Common myeloid progenitor, CD34-positive (primary cell): ENCODE measurements at regions not wholly inside any gene's neighbourhood (a gene's known extent, or its start where the extent isn't known, plus 50 kb on each side); places are given as distances from the start of the nearest gene placed in this dataset.

Experiments used
- CTCF ChIA-PET: fragments of 350-600 bp; sonication (Branson Sonifier 250); formaldehyde crosslinking; loops from one replicate; lab custom pipeline; 2021; ENCODE audit warnings: antibody characterized with exemption; lab: Charles Lee
- POLR2A ChIA-PET: fragments of 350-600 bp; sonication (Branson Sonifier 250); formaldehyde crosslinking; loops from one replicate; lab custom pipeline; 2021; ENCODE audit warnings: antibody characterized with exemption; lab: Charles Lee
- DNase-seq, 3 donors: peaks; one replicate each; pipeline versions ENCODE4 v3.0.0 to v3.0.0-alpha.2; 2013
- H3K27ac ChIP-seq, 2 experiments: 1 replicate in 1 of 2; 2 replicates in 1 of 2; pipeline ENCODE4 v1.7.0; 2013; ENCODE audit warnings: inconsistent platforms in 2 of 2, low read length in 2 of 2, mild to moderate bottlenecking in 2 of 2, low read depth in 1 of 2, moderate library complexity in 1 of 2; ENCODE audit not compliant: severe bottlenecking in 2 of 2, insufficient read depth in 1 of 2, poor library complexity in 1 of 2
- H3K27me3 ChIP-seq, 5 experiments: replicated peaks in 2 of 5; 1 replicate in 3 of 5; 2 replicates in 2 of 5; pipeline versions ENCODE4 v1.6.1 to v1.7.0; 2013; ENCODE audit warnings: low read length in 4 of 5, mild to moderate bottlenecking in 2 of 5, moderate library complexity in 2 of 5, inconsistent platforms in 1 of 5; ENCODE audit not compliant: insufficient read depth in 5 of 5, control insufficient read depth in 4 of 5
- H3K36me3 ChIP-seq, 4 experiments: 1 replicate in 2 of 4; 2 replicates in 2 of 4; pipeline versions ENCODE4 v1.6.1 to v1.7.0; 2013; ENCODE audit warnings: low read length in 3 of 4, control low read depth in 1 of 4, mild to moderate bottlenecking in 1 of 4; ENCODE audit not compliant: control insufficient read depth in 4 of 4, insufficient read depth in 4 of 4
- H3K4me1 ChIP-seq, 4 experiments: 1 replicate in 3 of 4; 2 replicates in 1 of 4; pipeline versions ENCODE4 v1.6.1 to v1.7.1; 2013; ENCODE audit warnings: low read length in 3 of 4, mild to moderate bottlenecking in 3 of 4, control low read depth in 1 of 4, inconsistent platforms in 1 of 4, moderate library complexity in 1 of 4; ENCODE audit not compliant: control insufficient read depth in 4 of 4, insufficient read depth in 4 of 4; ENCODE audit errors: control extremely low read depth in 1 of 4
- H3K4me3 ChIP-seq, 7 experiments: 1 replicate in 4 of 7; 2 replicates in 3 of 7; pipeline versions ENCODE4 v1.5.1 to v1.7.0; 2013; ENCODE audit warnings: mild to moderate bottlenecking in 7 of 7, low read length in 6 of 7, moderate library complexity in 6 of 7, inconsistent platforms in 2 of 7, low read depth in 2 of 7, control low read depth in 1 of 7; ENCODE audit not compliant: insufficient read depth in 4 of 7, control insufficient read depth in 1 of 7; ENCODE audit errors: extremely low read depth in 1 of 7
- H3K9me3 ChIP-seq, 5 experiments: 1 replicate in 4 of 5; 2 replicates in 1 of 5; pipeline versions ENCODE4 v1.6.1 to v1.7.1; 2013; ENCODE audit warnings: low read length in 4 of 5, mild to moderate bottlenecking in 2 of 5, inconsistent platforms in 1 of 5, low read depth in 1 of 5, moderate library complexity in 1 of 5; ENCODE audit not compliant: control insufficient read depth in 4 of 5, insufficient read depth in 2 of 5; ENCODE audit errors: control extremely low read depth in 1 of 5
- WGBS: methylation state at CpG from one replicate; pipeline ENCODE4 v1.1.5; 2013; ENCODE audit not compliant: insufficient coverage; 5-methylcytosine and 5-hydroxymethylcytosine counted together

- no peak overlapping the region for H3K4me3 ChIP-seq
- H3K36me3 ChIP-seq: no peaks in the 10 kb centered on the region
- H3K4me1 ChIP-seq: peaks cover 0 to 17% (median 12%) of the 10 kb centered on the region in 4 experiments
- no peak overlapping the region for H3K27ac ChIP-seq
- CTCF ChIA-PET: no interaction called here
- WGBS: 100% methylated on average over 1 of the region's 4 CpGs
- DNase-seq: no peak
- no peaks in the 10 kb centered on the region for H3K9me3 ChIP-seq
- no peaks in the 10 kb centered on the region for H3K27me3 ChIP-seq
- POLR2A ChIA-PET: no interaction called here
Observed at GRCh38 chr3:71997066-71997653, 212.2 kb upstream of the PROK2 start.

GRCh38 chr3:71994906-71995305 lies 210.0 kb upstream of the PROK2 start:
- H3K4me3 ChIP-seq: no peak overlapping the region

GRCh38 chr3:71994203-71994602 lies 209.3 kb upstream of the PROK2 start:
- POLR2A ChIA-PET: no interaction called here
- DNase-seq: peak in 2 of 3 donors; percentile 63 to 75
- Histone ChIP-seq H3K4me3 (no peak overlapping the region), H3K27ac (no peak overlapping the region), H3K9me3 (peaks cover 0 to 9% (median 0%) of the 10 kb centered on the region in 5 experiments), H3K4me1 (peaks cover under 1 to 26% (median 17%) of the 10 kb centered on the region in 4 experiments), H3K27me3 (no peaks in the 10 kb centered on the region), H3K36me3 (no peaks in the 10 kb centered on the region)
- CTCF ChIA-PET: interaction anchor here (1.1 to 1.5 kb wide), 2 partner anchors 8 to 43 kb away, joined by 3 read pairs; no protein-coding TSS in a partner anchor
- WGBS: 66% methylated on average over 7 of the region's 8 CpGs

More at GRCh38 chr3:71994906-71995305, 210.0 kb upstream of the PROK2 start:
- no peak for DNase-seq
- peaks cover 0 to 9% (median 0%) of the 10 kb centered on the region in 5 experiments for H3K9me3 ChIP-seq
- no peaks in the 10 kb centered on the region for H3K36me3 ChIP-seq
- POLR2A ChIA-PET: no interaction called here
- peaks cover 0 to 19% (median 12%) of the 10 kb centered on the region in 4 experiments for H3K4me1 ChIP-seq
- WGBS: 0% methylated on average over 1 of the region's 3 CpGs
- H3K27me3 ChIP-seq: no peaks in the 10 kb centered on the region
- H3K27ac ChIP-seq: no peak overlapping the region
- CTCF ChIA-PET: interaction anchor here (1.5 kb wide), 1 partner anchor 42 kb away, joined by 3 read pairs; no protein-coding TSS in a partner anchor

- Histone ChIP-seq H3K4me1 (peaks cover 21 to 51% (median 42%) of the 10 kb centered on the region in 4 experiments), H3K27ac (no peak overlapping the region), H3K4me3 (no peak overlapping the region), H3K36me3 (no peaks in the 10 kb centered on the region), H3K27me3 (no peaks in the 10 kb centered on the region), H3K9me3 (peaks cover 0 to 9% (median 0%) of the 10 kb centered on the region in 5 experiments)
- ChIA-PET POLR2A (no interaction called here), CTCF (interaction anchor here (1.2 kb wide), 1 partner anchor 13 kb away, joined by 4 read pairs; no protein-coding TSS in a partner anchor)
- 100% methylated on average over 2 of the region's 2 CpGs for WGBS
- DNase-seq: no peak
Observed at GRCh38 chr3:71991681-71992080, 206.7 kb upstream of the PROK2 start.

GRCh38 chr3:71991046-71991445 lies 206.1 kb upstream of the PROK2 start:
- Histone ChIP-seq H3K27me3 (no peaks in the 10 kb centered on the region), H3K9me3 (peaks cover 0 to 9% (median 0%) of the 10 kb centered on the region in 5 experiments), H3K4me1 (peaks cover 21 to 57% (median 49%) of the 10 kb centered on the region in 4 experiments), H3K27ac (no peak overlapping the region), H3K36me3 (no peaks in the 10 kb centered on the region), H3K4me3 (no peak overlapping the region)
- CTCF ChIA-PET: interaction anchor here (1.7 kb wide), 1 partner anchor 11 kb away, joined by 4 read pairs; no protein-coding TSS in a partner anchor
- no peak for DNase-seq
- WGBS: 100% methylated on average over 2 of the region's 3 CpGs
- POLR2A ChIA-PET: no interaction called here

GRCh38 chr3:71990545-71990944 lies 205.6 kb upstream of the PROK2 start:
- DNase-seq: no peak
- CTCF ChIA-PET: interaction anchor here (1.7 kb wide), 1 partner anchor 12 kb away, joined by 4 read pairs; no protein-coding TSS in a partner anchor
- POLR2A ChIA-PET: no interaction called here

GRCh38 chr3:71989165-71989564 lies 204.2 kb upstream of the PROK2 start:
- peak in 2 of 3 donors; percentile 28 to 51 for DNase-seq
- no peak overlapping the region for H3K27ac ChIP-seq
- POLR2A ChIA-PET: no interaction called here
- WGBS: 94% methylated on average over 3 of the region's 4 CpGs
- H3K9me3 ChIP-seq: peaks cover 0 to 9% (median 0%) of the 10 kb centered on the region in 5 experiments
- no peaks in the 10 kb centered on the region for H3K36me3 ChIP-seq
- H3K4me3 ChIP-seq: no peak overlapping the region
- H3K27me3 ChIP-seq: no peaks in the 10 kb centered on the region
- CTCF ChIA-PET: interaction anchor here (0.8 to 1.7 kb wide), 6 partner anchors 13 to 42 kb away, joined by 3 to 4 read pairs (median 4); no protein-coding TSS in a partner anchor
- peaks cover 21 to 59% (median 58%) of the 10 kb centered on the region in 4 experiments for H3K4me1 ChIP-seq

More at GRCh38 chr3:71990545-71990944, 205.6 kb upstream of the PROK2 start:
- Histone ChIP-seq H3K9me3 (peaks cover 0 to 9% (median 0%) of the 10 kb centered on the region in 5 experiments), H3K27me3 (no peaks in the 10 kb centered on the region), H3K4me3 (no peak overlapping the region), H3K36me3 (no peaks in the 10 kb centered on the region), H3K27ac (no peak overlapping the region), H3K4me1 (peaks cover 21 to 58% (median 51%) of the 10 kb centered on the region in 4 experiments)
